Activated T-helper 1 cell treated with Interleukin-2 at 50 U/mL for 16 hours (primary cell): ENCODE measurements at regions not wholly inside any gene's neighbourhood (a gene's known extent, or its start where the extent isn't known, plus 50 kb on each side); places are given as distances from the start of the nearest gene placed in this dataset.
"Not testable (repeated sequence)": the region's sequence is repeated elsewhere in the genome, so short reads cannot be mapped to it uniquely, and the experiment has no call there.

ENCODE experiments used
- DNase-seq: peaks from one replicate; pipeline ENCODE4 v3.0.0-alpha.2; 2020; ENCODE audit warnings: low read depth

DNA sequence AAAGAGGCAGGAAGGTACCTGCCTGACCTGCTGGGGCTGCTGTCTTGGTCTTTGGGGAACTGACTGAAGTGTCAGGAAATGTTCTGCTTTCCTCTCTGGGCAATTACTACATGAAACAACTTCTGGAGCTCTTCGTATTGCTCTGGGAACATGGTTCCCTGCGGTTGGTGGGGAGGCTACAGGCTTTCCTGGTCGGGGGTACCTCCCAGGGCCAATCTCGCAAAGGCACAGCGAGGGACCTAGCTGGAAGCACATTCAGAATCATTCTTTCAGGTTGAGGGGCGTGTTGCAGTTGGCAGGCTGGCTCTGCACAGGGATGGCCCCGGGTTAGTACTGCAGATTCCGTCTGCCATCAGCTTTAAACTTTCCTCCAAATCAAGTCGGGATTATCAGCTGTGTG is 88.9 kb upstream of the RANBP3L start:
- DNase-seq = no peak

DNA sequence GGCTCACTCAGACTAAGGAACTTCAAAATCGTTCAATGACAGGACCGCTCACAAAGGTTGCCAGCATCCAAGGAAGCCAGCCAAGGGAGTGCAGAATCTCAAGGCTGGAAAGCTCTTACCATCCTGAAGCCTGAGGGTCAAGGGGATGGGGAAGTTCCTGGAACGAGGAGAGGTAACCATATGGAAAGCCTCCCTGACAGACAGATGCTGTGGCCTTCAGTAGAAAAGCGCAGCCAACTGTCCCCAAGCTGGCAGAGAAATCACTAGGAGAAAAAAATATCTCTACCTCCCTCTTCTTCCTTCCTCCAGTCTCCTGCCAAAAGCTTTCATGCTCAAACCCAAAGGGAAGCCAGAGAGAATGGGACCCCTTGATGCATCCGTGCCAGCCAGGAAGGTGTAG is 90.5 kb upstream of the RANBP3L start:
- no peak for DNase-seq

DNA sequence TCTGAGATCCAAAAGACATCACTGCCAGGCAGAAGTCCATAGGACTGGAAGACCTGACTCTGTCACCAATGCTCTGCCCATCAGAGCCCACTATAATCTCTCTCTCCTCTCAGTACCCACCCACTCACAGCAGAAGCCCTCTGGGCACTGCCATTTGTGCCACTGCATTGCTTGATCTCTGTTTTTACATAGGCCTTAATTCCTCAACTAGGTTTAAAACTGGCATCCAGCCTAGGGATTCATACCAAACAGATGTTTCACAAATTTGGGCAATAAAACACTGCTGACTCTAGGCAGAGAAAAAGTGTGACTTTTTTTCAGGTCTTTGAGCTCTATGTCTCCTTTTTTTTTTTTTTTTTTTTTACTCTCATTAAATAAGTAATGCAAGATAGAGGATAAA is 91.1 kb upstream of the RANBP3L start:
- no peak for DNase-seq

DNA sequence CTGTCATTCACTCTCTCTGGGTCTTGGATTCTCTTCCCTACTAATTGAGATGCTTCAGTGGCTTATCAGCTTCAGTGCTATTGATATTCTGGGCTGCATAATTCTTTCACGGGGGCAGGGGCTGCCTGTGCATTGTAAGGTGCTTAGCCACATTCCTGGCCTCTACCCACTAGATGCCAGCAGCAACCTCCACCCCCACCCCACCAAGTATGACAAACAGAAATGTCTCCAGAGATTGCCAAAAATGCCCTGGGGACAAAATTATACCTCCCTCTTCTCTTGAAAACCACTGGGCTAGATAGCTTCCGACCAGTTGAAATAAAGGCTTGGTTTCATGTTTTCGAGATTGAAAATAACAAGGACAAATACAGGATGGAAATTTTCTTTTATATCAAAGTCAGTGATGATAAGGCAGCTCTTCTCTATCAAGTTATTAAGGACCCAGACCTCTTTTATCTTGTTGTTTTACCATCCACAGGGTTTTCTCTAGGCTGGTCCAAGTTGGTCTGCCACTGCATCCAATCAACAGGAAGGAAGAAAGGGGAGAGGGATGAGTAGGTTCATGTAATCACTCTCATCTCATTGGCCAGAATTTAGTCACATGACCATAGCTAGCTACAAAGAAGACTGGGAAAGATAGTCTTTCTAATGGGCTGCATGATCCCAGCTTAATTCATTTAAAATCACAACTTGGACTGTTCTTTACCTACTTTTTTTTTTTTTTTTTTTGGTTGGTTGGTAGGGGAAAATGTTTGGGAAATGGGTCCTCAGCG is 92.1 kb upstream of the RANBP3L start:
- DNase-seq = no peak

DNA sequence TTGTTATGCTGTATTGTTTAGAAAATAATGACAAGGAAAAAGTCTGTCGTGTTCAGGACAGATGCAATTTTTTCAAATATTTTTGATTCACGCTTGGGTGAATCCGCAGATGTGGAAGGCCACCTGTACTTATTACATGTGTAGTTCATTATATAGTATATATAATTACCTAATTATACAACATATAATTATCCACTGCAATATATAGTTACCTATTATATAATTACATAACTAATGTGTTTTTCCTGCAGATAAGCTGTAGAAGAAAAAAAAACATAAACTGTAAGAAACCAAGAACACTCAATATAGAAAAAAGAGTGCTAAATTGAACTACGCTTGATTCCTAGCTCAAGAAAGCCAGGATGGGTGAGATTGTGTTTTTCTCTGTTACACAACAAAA is 93.6 kb upstream of the RANBP3L start:
- no peak for DNase-seq

DNA sequence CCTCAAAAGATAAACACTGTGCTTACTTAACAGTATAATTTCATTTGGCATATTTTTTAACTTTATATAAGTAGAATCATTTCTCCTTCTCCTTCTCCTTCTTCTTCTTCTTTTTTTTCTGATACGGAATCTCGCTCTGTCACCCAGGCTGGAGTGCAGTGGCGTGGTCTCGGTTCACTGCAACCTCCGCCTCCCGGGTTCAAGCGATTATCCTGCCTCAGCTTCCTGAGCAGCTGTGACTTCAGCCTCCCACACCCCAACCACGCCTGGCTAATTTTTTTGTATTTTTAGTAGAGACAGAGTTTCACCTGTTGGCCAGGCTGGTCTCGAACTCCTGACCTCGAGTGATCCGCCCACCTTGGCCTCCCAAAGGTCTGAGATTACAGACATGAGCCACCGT is 94.2 kb upstream of the RANBP3L start:
- not testable (repeated sequence) for DNase-seq

DNA sequence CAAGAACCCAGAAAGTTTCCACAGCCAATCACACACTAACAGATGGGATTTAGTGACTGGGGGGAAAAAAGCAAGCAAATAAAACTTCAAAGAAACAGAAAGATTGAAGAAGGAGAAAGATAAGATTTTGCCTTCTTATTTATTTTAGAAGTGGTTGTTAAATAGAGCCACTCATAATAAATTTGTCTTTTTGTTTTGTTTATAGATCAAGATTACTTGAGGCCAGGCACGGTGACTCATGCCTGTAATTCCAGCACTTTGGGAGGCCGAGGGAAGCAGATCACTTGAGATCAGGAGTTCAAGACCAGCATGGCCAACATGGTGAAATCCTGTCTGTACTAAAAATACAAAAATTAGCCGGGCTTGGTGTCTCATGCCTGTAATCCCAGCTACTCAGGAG is 94.9 kb upstream of the RANBP3L start:
- DNase-seq = no peak

DNA sequence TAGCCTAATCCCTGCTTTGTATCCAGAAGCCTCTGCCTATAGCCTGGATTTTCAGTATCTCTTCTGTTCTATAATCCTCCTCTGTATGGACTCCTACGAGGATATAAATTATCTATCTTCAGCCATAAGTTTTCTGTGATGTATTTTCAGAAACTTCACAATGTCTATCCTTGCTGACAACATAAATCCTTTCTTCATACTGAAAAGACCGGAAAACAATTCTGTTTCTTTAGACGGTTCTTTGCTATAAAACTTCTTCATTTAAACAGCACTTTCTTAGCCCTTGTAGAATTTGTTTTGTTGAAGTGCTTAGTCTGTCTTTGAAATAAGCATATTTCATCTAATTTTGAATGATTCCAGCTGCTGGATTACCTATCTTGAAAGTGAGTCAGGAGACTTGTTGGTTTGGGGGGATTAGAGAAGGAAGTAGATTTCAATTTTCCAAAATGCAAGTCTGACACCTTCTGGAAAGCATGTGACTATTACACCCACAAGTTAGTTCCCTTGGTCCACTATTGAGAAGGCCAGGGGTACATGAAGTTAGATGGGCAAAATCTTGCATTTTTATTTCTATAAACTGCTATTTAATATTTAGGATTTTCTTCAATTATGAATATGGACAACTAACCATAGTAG is 96.3 kb upstream of the RANBP3L start:
- no peak for DNase-seq

DNA sequence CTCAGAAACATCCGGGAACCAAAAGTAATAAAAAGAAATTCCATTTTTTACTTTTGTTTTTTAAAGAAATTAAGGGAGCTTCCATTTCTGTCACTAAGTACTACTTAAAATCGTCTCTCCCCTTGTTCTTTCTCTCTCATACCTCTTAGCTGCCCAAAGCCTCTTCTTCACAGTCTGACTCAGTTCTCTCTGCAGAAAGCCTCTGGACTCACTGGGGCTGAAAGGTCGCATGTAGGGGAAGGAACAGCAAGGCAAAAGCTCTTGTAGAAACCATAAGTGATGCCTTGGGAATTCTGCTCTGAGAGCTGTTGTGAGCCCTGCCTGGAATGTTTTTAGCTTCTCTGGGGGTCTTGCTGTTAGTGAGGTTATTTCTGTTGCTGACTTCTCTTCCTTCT is 100.8 kb upstream of the RANBP3L start:
- DNase-seq = no peak

DNA sequence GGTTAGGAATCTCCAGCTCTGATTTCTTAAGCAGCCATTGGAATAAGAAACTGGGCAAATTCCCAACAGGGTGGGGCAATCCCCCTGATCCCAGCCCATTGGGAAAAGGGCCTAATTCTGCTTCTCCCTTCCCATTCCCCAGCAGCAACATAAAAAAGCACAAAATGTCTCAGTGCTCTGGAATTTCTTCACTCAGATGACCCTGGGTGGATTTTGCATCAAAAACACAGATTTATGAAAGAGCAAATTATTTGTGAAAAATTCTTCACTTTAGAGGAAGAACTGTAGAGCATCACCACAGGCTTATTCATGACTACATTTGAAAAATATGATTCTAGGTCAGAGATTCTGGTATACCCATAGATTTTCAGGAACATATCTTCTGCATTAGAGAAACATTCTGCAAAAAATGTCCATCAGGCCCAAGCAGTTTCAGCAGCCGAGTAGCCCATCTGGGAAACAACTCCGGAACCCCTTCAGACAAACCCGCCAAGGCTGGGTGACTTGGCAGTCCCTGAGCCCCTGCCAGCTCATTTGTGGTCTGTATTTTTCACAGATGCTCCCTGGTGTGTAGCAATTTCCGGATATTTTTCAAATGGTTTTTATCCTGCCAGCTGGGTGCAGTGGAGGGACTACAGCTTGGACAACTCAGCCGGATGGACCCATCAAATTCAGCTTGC is 102.1 kb upstream of the RANBP3L start:
- no peak for DNase-seq

DNA sequence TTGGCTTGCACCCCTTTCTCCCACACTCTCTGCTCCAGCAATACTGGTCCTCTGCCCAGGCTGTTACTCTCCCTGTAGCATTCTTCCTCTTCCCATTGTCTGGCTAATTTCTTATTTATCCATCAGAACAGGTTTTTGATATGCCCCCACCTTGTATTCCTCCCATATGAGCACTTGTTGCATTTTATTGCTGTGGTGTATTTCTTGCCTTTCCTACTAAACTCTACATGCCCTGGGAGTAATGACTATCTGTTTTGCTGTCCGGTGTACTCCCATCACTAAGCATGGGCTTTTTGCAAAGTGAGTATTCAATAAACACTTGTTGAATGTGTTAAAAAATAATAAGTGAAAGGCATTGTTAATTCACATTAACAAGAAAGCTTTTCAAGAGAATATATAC is 104.3 kb upstream of the RANBP3L start:
- DNase-seq = no peak

DNA sequence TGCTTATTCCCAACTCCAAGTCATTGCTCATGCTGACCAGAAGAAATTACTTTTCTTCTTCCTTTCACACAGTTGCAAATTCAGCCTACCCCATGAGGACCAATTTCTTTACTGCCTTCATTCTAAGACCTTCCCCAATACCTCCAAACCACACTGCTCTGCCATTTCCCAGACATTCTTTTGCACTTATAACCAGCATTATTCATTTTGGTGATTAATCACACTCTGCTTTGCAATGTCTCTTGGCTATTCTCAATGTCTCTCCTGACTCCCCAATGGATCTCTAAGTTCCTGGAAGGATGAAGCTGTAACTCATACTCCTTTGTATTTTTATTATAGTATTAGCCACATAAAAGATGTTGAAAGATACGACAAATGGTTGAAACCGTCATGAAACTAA is 105.7 kb upstream of the RANBP3L start:
- DNase-seq = no peak

DNA sequence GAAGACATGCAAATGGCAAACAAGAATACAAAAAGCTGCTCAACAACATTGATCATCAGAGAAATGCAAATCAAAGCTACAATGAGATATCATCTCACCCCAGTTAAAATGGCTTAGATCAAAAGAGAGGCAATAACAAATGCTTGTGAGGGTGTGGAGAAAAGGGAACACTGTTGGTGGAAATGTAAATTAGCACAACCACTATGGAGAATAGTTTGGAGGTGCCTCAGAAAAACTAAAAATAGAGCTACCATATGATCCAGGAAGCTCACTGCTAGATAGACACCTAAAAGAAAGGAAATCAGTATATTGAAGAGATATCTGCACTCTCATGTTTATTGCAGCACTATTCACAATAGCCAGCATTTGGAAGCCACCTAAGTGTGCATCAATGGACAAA is 108.0 kb upstream of the RANBP3L start:
- not testable (repeated sequence) for DNase-seq

DNA sequence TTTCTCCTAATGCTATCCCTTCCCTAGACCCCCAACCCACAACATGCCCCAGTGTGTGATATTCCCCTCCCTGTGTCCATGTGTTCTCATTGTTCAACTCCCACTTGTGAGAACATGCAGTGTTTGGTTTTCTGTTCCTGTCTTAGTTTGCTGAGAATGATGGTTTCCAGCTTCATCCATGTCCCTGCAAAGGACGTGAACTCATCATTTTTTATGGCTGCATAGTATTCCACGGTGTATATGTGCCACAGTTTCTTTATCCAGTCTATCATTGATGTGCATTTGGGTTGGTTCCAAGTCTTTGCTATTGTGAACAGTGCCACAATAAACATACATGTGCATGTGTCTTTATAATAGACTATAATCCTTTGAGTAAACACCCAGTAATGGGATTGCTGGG is 109.0 kb upstream of the RANBP3L start:
- DNase-seq = not testable (repeated sequence)

DNA sequence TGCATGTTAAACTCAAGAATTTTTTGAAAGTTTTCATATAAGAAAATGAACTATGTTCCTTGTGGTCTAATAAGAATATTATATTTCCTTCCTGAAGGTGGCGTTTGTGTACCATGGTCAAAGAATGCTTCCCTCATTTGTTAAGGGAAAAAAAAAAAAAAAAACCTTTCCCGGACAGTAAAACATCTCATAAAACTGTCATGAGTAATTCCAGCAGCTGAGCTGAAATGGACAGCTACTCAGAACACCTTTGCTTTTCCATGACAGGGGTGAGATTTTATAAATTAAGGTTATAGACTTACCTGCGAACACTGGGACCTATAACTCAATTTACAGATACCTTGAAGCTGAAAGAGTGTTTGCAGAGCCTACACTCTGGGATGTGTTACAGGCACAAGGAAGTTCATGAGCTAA is 113.2 kb upstream of the RANBP3L start:
- DNase-seq = no peak

DNA sequence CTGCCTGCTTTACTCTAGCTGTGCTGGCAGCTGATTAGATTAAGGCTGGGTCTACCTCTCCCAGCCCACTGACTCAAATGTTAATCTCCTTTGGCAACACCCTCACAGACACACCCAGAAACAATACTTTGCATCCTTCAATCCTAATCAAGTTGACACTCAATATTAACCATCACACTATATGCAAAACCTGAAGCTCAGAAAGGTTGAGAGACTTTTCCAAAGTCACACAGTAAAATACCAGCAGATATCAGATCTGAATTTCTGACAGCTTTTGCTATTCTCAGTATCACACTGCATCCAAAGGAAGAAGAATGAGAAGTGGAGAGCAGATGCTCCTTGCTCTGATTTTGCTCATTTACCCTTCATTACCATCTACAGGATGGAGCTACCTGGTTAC is 114.9 kb upstream of the RANBP3L start:
- DNase-seq = no peak

DNA sequence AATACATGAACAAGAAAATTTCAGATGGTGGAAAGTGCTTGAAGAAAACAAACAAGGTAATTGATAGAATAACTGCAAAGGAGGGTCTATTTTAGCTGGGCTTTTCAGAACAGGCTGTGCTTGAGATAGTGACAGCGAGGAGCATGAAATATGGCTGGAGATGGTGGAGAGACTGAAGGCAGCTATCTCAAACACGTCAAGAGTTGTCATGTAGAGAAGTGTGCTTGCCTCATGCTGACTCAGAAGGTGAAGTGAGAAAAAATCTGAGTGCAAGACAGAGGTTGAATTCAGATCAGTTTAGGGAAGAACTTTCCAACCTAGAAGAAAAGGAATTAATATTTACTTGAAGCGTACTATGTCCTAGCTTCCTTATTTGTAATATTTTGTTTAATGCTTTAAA is 115.5 kb upstream of the RANBP3L start:
- no peak for DNase-seq

DNA sequence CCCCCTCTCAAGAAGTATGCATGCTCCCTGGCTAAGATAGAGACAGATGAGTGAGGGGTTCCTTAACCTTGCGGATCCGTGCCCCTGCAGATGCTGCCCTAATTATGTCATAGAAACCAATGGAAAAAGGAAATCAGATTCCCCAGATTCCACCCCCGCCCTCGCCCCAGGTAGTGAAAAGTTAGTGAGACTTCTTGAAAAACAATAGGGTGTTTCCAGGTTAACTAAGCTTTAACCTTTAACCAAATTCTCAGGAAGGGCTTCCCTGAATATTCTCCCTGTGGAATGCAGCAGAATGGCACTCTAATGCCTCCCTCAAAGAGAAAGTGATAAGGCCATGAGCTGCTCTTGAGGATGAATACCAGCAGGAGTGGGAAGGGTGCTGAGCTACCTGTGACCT is 116.0 kb upstream of the RANBP3L start:
- no peak for DNase-seq

DNA sequence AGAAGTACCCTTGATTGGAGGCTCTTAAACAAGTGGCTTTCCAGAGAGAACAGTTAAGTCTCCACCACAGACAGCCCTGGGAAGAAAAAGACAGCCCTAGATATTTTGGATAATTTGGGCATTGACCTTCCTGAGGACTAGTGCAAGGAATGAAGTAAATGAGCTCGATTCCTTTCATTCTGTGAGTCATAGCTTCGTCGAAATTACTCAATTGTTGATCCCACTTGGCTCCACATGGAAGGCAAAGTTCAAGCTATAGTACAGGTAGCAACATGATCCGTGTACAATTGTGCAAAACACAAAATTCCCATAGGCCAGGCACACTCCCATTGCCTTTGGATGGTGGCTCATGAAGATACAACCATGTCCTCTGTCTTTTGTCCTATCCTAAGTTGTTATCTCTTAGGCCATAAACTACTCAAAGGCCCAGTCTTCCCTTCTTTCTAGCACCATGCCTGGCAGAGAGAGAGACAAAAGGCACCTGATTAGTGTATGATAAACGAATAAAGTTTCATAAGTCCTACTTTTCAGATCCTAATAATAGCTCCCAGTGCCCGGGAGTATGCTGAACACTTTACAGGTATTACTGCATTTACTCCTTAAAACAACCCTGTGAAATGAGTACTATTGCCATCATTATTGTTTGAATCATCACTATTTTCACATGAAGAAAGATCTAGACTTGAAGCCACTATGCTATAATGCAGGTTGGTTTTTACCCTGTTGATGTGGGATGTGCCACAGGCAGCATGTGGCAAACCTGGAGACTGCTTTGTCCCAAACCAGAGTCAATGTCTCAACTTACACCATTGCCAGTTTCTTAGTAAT is 116.7 kb upstream of the RANBP3L start:
- no peak for DNase-seq

DNA sequence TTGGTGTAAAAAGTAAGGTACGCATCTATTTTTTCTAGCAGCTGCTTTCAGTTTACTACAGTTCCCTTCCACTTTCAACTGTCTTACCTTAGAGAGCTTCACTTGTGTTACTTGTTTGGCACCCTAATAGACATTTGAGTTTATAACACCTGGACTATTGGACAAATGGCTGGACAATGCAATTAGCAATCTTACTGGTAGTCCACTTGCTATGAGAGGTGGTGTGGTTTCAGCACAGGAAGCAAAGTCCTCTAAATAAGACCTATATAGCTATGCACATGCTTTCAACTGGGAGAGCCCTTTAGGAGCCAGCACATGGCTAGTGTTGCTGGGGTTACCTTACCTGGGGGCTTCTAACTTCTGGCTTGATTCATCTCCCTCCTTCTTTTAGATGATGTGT is 119.6 kb upstream of the RANBP3L start:
- no peak for DNase-seq

DNA sequence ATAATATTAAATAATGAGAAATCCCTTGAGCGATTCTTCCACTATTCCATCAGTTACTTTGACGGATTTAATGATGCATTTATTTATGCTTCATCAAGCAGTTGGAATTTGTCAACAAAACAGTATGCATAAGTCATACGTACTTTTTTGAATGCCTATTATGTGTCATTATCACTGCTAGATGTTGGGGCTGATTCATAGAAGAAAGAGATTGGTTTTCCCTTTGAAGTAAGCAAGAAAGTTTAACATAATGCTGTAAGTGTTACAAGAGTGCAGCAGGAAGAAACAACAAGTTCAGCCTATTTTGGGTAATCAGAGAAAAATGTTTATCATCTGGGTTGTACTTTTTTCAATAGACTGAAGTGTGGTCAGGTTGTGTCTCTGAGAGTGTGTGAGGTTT is 121.2 kb upstream of the RANBP3L start:
- no peak for DNase-seq

DNA sequence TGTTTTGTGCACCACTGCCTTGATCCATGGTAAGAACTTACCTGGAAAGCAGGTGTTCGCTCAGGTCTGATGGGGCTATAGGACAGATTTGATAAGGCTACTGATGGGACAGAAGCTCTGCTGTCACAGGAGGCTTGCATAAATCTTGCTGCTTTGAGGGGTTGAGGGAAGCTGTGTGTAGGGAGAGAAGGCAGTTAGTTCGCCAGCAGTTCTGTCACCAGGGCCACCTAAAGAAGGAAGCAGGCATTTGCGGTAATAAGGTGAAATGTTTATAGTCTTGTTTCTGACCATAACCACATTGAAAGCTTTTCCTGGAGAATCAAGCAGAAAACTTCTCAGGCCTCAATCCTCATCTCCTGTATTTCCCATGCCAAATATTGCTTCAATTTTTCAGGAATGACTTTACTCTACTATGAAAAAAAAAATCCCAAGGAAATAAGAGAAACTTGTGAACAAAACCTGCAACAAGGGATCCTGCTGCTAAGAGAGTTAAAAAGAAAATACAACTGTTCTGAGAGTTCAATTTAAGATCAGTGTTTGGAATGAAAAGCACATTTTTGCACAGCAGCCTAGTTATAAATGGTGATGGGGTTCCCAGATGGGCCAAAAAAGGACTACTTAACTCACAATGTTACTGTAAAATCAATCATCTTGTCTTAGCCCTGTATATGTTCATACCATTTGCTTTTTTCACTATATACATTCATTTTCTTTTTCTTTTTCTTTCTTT is 122.0 kb upstream of the RANBP3L start:
- DNase-seq = no peak
